ENCODE measurements at regions not wholly inside any gene's neighbourhood (a gene's known extent, or its start where the extent isn't known, plus 50 kb on each side); places are given as distances from the start of the nearest gene placed in this dataset.

DNA sequence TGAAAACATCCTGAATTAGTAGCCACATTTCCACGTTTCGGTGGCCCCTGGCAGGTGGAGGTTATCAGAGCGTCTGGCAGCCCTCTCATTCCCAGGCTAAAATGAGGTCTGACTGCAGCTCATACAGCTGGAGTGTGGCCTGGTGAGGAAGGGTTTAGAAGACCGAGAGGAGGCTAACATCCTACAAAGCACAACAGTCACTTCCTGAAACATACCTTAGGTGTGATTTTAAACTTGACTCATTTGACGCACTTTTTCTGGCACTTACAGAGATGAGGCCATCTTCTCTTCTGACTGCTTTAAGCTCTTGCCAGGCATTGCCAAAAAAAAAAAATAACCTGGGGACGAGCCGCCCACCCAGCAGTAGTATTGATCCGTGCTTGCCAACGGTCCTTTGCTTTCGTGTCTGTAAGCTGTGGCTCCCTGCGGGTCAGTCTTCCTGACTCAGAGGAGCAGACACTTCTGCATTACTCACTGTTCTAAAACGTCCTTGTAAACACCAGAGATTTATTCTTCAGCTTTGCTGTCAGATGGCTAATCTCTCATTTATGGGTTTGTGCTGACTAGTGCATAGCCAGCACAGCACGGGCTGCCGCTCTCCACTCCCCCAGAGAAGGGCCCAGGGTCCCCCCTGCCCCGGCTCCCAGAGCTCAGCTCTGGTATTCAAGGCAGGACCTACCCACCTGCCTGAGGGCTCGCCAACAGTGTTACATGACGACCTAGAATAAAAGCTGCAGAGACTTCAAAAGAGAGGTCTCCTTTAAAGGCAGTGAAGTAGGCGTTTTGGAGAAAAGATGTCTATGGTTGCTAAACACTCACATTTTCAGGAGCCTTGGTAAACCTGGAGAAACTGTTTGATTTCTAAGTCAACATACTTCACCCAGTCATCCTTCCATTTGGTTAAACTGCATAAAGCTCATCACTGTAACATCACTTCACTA lies 78.5 kb upstream of the FRMD1 start:
- H3K4me3 Mint-ChIP-seq: no peak overlapping the region
- no peak overlapping the region for H3K27ac Mint-ChIP-seq
- H3K36me3 ChIP-seq (replicated peaks in 1 of 2; ENCODE audit: control extremely low read depth in 1 of 2, control insufficient read depth in 1 of 2, extremely low read depth in 1 of 2, insufficient read depth in 2 of 2, low read length in 1 of 2): no peaks in the 10 kb centered on the region
- WGBS (ENCODE audit: insufficient coverage): 43% methylated on average over 12 of the region's 18 CpGs
- ATAC-seq (ENCODE audit: low read depth) (no peak), DNase-seq (no peak)
- TF ChIP-seq, protein P1, sequence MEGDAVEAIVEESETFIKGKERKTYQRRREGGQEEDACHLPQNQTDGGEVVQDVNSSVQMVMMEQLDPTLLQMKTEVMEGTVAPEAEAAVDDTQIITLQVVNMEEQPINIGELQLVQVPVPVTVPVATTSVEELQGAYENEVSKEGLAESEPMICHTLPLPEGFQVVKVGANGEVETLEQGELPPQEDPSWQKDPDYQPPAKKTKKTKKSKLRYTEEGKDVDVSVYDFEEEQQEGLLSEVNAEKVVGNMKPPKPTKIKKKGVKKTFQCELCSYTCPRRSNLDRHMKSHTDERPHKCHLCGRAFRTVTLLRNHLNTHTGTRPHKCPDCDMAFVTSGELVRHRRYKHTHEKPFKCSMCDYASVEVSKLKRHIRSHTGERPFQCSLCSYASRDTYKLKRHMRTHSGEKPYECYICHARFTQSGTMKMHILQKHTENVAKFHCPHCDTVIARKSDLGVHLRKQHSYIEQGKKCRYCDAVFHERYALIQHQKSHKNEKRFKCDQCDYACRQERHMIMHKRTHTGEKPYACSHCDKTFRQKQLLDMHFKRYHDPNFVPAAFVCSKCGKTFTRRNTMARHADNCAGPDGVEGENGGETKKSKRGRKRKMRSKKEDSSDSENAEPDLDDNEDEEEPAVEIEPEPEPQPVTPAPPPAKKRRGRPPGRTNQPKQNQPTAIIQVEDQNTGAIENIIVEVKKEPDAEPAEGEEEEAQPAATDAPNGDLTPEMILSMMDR (IDR thresholded peaks at IDR 0.05): no peak
- no peak for TF ChIP-seq EZH2 (IDR thresholded peaks at IDR 0.05; ENCODE audit: borderline replicate concordance, insufficient read depth, low read depth, low read length, poor library complexity, severe bottlenecking)
- no peak overlapping the region for H3K9ac ChIP-seq (ENCODE audit: low read length)
- no peak overlapping the region for H3K27ac ChIP-seq (ENCODE audit: low read length in 2 of 2)
- no peaks in the 10 kb centered on the region for H3K27me3 ChIP-seq (replicated peaks in 1 of 4; ENCODE audit: control extremely low read depth in 1 of 4, control insufficient read depth in 3 of 4, insufficient read depth in 4 of 4, low read length in 3 of 4)
- H3K27me3 Mint-ChIP-seq: peaks cover 7% of the 10 kb centered on the region
- no peaks in the 10 kb centered on the region for H3K4me1 ChIP-seq (ENCODE audit: control insufficient read depth in 2 of 2, insufficient read depth in 2 of 2, low read length in 2 of 2)
- H3K9me3 ChIP-seq (ENCODE audit: control extremely low read depth in 1 of 3, control insufficient read depth in 2 of 3, insufficient read depth in 1 of 3, low read length in 2 of 3): peaks cover 0 to 4% (median 0%) of the 10 kb centered on the region in 3 donors
- H4K20me1 ChIP-seq (ENCODE audit: control insufficient read depth, insufficient read depth, low read length, poor library complexity, severe bottlenecking): no peaks in the 10 kb centered on the region
- H3K4me1 Mint-ChIP-seq: no peaks in the 10 kb centered on the region
- H2AFZ ChIP-seq (ENCODE audit: insufficient read depth, low read depth, low read length, poor library complexity, severe bottlenecking): no peak overlapping the region
- no peaks in the 10 kb centered on the region for H3K9me3 Mint-ChIP-seq (ENCODE audit: insufficient read depth)
- H3K79me2 ChIP-seq (ENCODE audit: control insufficient read depth, insufficient read depth, low read length): no peaks in the 10 kb centered on the region
- CTCF ChIA-PET: no interaction called here
- POLR2A ChIA-PET: no interaction called here
- no peak overlapping the region for H3K4me2 ChIP-seq (replicated peaks; ENCODE audit: low read depth, low read length, poor library complexity, severe bottlenecking)
- intact Hi-C loops (cut with micrococcal nuclease): no loop called here
- no peak overlapping the region for H3K4me3 ChIP-seq (ENCODE audit: control extremely low read depth in 1 of 5, extremely low read depth in 1 of 5, insufficient read depth in 1 of 5, low read depth in 2 of 5, low read length in 4 of 5)

DNA sequence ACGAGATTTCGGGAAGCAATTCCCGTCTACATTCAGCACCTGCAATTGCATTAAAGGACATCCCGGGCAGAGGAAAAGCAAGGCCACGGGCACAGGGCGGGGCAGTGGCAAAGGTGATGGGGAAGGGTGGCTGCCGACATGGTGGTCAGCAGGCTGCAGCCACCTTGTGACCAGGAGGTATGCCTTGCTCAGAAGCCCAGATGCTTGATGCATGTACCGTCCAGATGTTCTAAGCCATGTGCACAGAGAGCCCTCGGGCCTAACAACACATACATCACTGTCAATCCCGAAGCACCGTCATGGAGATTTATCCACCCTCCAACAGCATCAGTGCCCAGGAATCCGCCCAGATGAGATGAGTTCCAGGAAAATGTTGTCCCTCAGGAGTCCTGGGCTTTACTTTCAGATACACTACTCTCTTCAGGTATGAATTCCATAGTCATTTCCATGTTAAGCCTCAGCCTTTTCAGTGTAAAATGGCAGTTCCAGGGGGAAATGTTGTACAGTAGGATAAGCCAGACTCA lies 77.8 kb upstream of the FRMD1 start:
- ATAC-seq (ENCODE audit: low read depth): no peak
- H3K9me3 ChIP-seq (ENCODE audit: control extremely low read depth in 1 of 3, control insufficient read depth in 2 of 3, insufficient read depth in 1 of 3, low read length in 2 of 3): peaks cover 0 to 4% (median 0%) of the 10 kb centered on the region in 3 donors
- H4K20me1 ChIP-seq (ENCODE audit: control insufficient read depth, insufficient read depth, low read length, poor library complexity, severe bottlenecking): no peaks in the 10 kb centered on the region
- H3K4me3 ChIP-seq (ENCODE audit: control extremely low read depth in 1 of 5, extremely low read depth in 1 of 5, insufficient read depth in 1 of 5, low read depth in 2 of 5, low read length in 4 of 5): no peak overlapping the region
- intact Hi-C loops (cut with micrococcal nuclease): no loop called here
- Mint-ChIP-seq H3K4me3 (no peak overlapping the region), H3K27ac (no peak overlapping the region), H3K27me3 (peaks cover 7% of the 10 kb centered on the region), H3K9me3 (ENCODE audit: insufficient read depth) (no peaks in the 10 kb centered on the region), H3K4me1 (no peaks in the 10 kb centered on the region)
- no peaks in the 10 kb centered on the region for H3K4me1 ChIP-seq (ENCODE audit: control insufficient read depth in 2 of 2, insufficient read depth in 2 of 2, low read length in 2 of 2)
- no peak overlapping the region for H3K4me2 ChIP-seq (replicated peaks; ENCODE audit: low read depth, low read length, poor library complexity, severe bottlenecking)
- ChIA-PET POLR2A (no interaction called here), CTCF (no interaction called here)
- WGBS (ENCODE audit: insufficient coverage): 82% methylated on average over 8 of the region's 12 CpGs
- TF ChIP-seq EZH2 (IDR thresholded peaks at IDR 0.05; ENCODE audit: borderline replicate concordance, insufficient read depth, low read depth, low read length, poor library complexity, severe bottlenecking): no peak
- TF ChIP-seq, protein P1 (IDR thresholded peaks at IDR 0.05): no peak
- H3K9ac ChIP-seq (ENCODE audit: low read length): no peak overlapping the region
- no peaks in the 10 kb centered on the region for H3K27me3 ChIP-seq (replicated peaks in 1 of 4; ENCODE audit: control extremely low read depth in 1 of 4, control insufficient read depth in 3 of 4, insufficient read depth in 4 of 4, low read length in 3 of 4)
- H2AFZ ChIP-seq (ENCODE audit: insufficient read depth, low read depth, low read length, poor library complexity, severe bottlenecking): no peak overlapping the region
- H3K79me2 ChIP-seq (ENCODE audit: control insufficient read depth, insufficient read depth, low read length): no peaks in the 10 kb centered on the region
- H3K27ac ChIP-seq (ENCODE audit: low read length in 2 of 2): no peak overlapping the region
- H3K36me3 ChIP-seq (replicated peaks in 1 of 2; ENCODE audit: control extremely low read depth in 1 of 2, control insufficient read depth in 1 of 2, extremely low read depth in 1 of 2, insufficient read depth in 2 of 2, low read length in 1 of 2): no peaks in the 10 kb centered on the region
- DNase-seq: no peak
